Adrenal gland (tissue), 5 donors: ENCODE measurements at regions not wholly inside any gene's neighbourhood (a gene's known extent, or its start where the extent isn't known, plus 50 kb on each side); places are given as distances from the start of the nearest gene placed in this dataset.

Experiments used
- CTCF ChIP-seq, 6 experiments: fragments of 450-650 bp in 4 of 6; fragments of 200-600 bp in 2 of 6; sonication (generic) in 1 of 6; IDR thresholded peaks; 1 replicate in 5 of 6; 2 replicates in 1 of 6; pipeline versions ENCODE4 v1.5.1 to v1.8.0; 2016 to 2021; ENCODE audit warnings: antibody characterized with exemption in 6 of 6, mild to moderate bottlenecking in 2 of 6, moderate library complexity in 1 of 6
- POLR2A ChIP-seq, 2 donors: fragments of 450-650 bp; IDR thresholded peaks; one replicate each; pipeline ENCODE4 v1.6.1; 2017; ENCODE audit warnings: antibody characterized with exemption in 2 of 2, mild to moderate bottlenecking in 2 of 2, moderate library complexity in 1 of 2
- donor health status: DM: no; HTN: no; CAD: no.

DNA sequence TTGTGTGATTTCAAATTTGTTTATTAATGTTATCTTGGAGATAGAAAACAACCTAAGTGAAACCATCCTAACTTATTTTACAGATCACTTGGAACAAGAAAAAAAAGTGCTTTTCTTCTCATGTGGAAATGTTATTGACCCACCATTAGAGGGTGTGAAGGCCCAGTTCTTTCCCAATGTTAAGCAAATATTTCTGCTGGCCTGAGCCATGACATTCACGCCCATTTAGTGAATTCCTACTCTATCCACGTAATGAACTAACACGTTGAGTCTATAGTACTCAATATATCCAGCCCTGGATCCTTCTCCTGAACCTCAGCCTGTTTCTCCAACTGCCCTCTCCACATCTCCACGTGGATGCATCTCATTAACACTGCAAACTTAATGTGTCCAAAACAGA is 180.6 kb upstream of the ZFP64 start:
- TF ChIP-seq CTCF (IDR thresholded peaks at IDR 0.05) (no peak), POLR2A (IDR thresholded peaks at IDR 0.05) (no peak)
